ENCODE measurements at regions not wholly inside any gene's neighbourhood (a gene's known extent, or its start where the extent isn't known, plus 50 kb on each side); places are given as distances from the start of the nearest gene placed in this dataset.
"Not testable (repeated sequence)": the region's sequence is repeated elsewhere in the genome, so short reads cannot be mapped to it uniquely, and the experiment has no call there.

DNA sequence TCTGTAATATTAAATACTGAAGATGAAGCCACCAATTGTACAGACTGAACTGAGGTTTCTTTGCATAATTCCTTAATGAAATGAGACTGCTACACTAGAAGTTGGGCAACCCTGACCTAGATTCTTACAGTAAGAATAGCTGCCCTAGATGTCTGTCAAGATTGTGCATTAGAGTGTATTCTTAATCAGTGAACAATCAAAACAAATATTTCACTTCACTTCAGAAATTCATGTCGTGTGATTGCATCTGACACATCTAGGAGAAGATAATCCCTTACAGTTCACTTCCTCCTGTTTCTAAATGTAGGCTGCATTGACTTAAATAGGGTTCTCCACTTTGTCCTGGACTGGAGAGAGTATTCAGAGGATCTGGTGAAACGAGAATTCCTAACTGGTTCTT is 283.1 kb downstream of the HNRNPD start:
- no peak for DNase-seq (ENCODE audit: low read depth in 1 of 2, low spot score in 1 of 2)
- Histone ChIP-seq H3K27ac (no peak overlapping the region), H3K27me3 (no peaks in the 10 kb centered on the region), H3K36me3 (no peaks in the 10 kb centered on the region), H3K4me1 (ENCODE audit: low read depth) (no peaks in the 10 kb centered on the region), H3K4me3 (no peak overlapping the region), H3K9me3 (ENCODE audit: low read depth) (no peaks in the 10 kb centered on the region)
- TF ChIP-seq, protein P1, sequence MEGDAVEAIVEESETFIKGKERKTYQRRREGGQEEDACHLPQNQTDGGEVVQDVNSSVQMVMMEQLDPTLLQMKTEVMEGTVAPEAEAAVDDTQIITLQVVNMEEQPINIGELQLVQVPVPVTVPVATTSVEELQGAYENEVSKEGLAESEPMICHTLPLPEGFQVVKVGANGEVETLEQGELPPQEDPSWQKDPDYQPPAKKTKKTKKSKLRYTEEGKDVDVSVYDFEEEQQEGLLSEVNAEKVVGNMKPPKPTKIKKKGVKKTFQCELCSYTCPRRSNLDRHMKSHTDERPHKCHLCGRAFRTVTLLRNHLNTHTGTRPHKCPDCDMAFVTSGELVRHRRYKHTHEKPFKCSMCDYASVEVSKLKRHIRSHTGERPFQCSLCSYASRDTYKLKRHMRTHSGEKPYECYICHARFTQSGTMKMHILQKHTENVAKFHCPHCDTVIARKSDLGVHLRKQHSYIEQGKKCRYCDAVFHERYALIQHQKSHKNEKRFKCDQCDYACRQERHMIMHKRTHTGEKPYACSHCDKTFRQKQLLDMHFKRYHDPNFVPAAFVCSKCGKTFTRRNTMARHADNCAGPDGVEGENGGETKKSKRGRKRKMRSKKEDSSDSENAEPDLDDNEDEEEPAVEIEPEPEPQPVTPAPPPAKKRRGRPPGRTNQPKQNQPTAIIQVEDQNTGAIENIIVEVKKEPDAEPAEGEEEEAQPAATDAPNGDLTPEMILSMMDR (IDR thresholded peaks at IDR 0.05; ENCODE audit: low read depth, low read length): no peak

DNA sequence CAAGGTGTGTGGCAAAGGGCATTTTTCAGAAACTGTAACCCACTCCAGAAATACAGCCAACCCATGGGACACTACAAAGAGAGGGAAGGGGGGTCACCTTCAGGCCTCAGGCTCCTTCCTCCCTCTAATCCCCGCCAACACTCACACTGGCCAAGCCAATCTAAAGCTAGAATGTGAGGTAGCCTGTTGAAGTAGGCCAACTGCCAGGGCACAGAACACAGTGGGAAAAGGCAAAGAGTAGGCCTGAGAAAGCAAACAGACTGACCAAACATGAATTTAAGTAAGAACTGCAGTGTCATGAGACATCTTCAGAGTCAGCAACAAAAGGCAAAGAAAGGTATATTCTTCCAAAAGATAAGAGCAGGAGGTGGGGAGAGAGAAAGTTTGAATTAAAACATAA is 289.0 kb downstream of the HNRNPD start:
- Histone ChIP-seq H3K4me1 (ENCODE audit: low read depth) (no peaks in the 10 kb centered on the region), H3K27me3 (no peaks in the 10 kb centered on the region), H3K36me3 (no peaks in the 10 kb centered on the region), H3K4me3 (no peak overlapping the region), H3K9me3 (ENCODE audit: low read depth) (no peaks in the 10 kb centered on the region), H3K27ac (no peak overlapping the region)
- DNase-seq (ENCODE audit: low read depth in 1 of 2, low spot score in 1 of 2): no peak
- TF ChIP-seq, protein P1 (IDR thresholded peaks at IDR 0.05; ENCODE audit: low read depth, low read length): no peak

DNA sequence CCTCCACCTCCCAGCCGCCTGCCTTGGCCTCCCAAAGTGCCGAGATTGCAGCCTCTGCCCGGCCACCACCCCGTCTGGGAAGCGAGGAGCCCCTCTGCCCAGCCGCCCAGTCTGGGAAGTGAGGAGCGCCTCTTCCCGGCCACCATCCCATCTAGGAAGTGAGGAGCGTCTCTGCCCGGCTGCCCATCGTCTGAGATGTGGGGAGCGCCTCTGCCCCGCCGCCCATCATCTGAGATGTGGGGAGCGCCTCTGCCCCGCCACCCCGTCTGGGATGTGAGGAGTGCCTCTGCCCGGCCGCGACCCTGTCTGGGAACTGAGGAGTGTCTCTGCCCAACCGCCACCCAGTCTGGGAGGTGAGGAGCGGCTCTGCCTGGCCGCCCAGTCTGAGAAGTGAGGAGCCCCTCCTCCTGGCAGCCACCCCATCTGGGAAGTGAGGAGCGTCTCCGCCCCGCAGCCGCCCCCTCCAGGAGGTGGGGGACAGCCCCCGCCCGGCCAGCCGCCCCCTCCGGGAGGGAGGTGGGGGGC is 296.3 kb downstream of the HNRNPD start:
- H3K4me3 ChIP-seq; DNase-seq (ENCODE audit: low read depth in 1 of 2, low spot score in 1 of 2); H3K4me1 ChIP-seq (ENCODE audit: low read depth); H3K9me3 ChIP-seq (ENCODE audit: low read depth); H3K36me3 ChIP-seq; H3K27ac ChIP-seq; H3K27me3 ChIP-seq: not testable (repeated sequence)

DNA sequence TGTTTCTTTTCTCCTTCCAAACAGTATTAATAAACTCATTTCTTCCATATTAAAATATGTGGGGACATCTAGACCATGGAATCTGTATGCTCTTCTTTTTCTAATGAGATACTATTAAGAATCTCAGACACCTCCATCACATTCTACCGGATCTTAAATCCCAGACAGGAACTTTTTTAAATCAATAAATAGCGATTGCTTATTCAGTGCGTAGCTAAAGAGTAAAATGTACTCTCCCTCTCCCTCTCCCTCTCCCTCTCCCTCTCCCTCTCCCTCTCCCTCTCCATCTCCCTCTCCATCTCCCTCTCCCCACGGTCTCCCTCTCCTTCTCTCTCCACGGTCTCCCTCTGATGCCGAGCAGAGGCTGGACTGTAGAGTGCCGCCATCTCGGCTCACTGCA is 297.0 kb downstream of the HNRNPD start:
- no peak for DNase-seq (ENCODE audit: low read depth in 1 of 2, low spot score in 1 of 2)
- Histone ChIP-seq H3K9me3 (ENCODE audit: low read depth) (no peaks in the 10 kb centered on the region), H3K27ac (no peak overlapping the region), H3K4me3 (no peak overlapping the region), H3K36me3 (no peaks in the 10 kb centered on the region), H3K4me1 (ENCODE audit: low read depth) (no peaks in the 10 kb centered on the region), H3K27me3 (no peaks in the 10 kb centered on the region)
- TF ChIP-seq, protein P1 (IDR thresholded peaks at IDR 0.05; ENCODE audit: low read depth, low read length): no peak

DNA sequence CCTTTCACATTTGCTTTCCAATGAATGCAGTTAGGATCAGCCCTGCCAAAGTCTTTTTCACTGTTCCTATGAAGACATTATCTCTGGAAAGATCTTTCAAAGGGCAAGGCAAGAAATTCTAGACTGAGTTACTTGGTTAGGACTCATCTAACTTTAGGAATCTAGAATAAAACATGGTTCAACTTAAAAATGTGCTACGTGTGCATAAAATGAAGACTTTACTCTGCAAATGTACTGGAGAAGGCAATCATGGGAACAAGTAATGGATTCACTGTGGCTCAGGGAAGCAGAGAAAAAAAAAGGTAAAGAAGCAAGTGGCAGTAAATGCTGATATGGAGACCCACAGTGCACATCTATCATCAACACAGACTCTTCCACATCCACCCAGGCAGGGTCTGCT is 297.4 kb downstream of the HNRNPD start:
- TF ChIP-seq, protein P1 (IDR thresholded peaks at IDR 0.05; ENCODE audit: low read depth, low read length): no peak

DNA sequence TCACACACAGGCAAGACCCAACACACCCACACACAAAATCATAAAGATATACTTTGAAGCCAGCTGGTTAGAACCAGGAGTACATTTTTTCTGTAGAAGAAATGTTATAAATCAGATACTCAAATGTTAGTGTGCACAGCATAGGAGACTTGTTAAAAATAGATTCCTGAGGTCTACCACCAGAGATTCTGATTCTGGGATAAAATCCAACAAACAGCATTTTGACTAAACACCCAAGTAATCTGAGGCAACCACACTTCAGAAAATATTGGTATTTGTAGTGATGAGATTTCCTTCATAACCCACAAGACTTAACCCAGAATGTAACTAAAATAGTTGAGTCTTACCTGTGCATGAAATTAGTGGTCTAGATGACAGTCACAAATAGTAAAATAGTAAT is 301.8 kb downstream of the HNRNPD start:
- TF ChIP-seq, protein P1 (IDR thresholded peaks at IDR 0.05; ENCODE audit: low read depth, low read length): no peak

More for the DNA sequence above, 297.4 kb downstream of the HNRNPD start:
- Histone ChIP-seq H3K9me3 (ENCODE audit: low read depth) (no peaks in the 10 kb centered on the region), H3K4me3 (no peak overlapping the region), H3K27ac (no peak overlapping the region), H3K27me3 (no peaks in the 10 kb centered on the region), H3K36me3 (no peaks in the 10 kb centered on the region), H3K4me1 (ENCODE audit: low read depth) (no peaks in the 10 kb centered on the region)
- DNase-seq (ENCODE audit: low read depth in 1 of 2, low spot score in 1 of 2): no peak

More for the DNA sequence above, 301.8 kb downstream of the HNRNPD start:
- no peaks in the 10 kb centered on the region for H3K9me3 ChIP-seq (ENCODE audit: low read depth)
- H3K27ac ChIP-seq: no peak overlapping the region
- H3K4me1 ChIP-seq (ENCODE audit: low read depth): no peaks in the 10 kb centered on the region
- no peaks in the 10 kb centered on the region for H3K36me3 ChIP-seq
- no peak for DNase-seq (ENCODE audit: low read depth in 1 of 2, low spot score in 1 of 2)
- no peaks in the 10 kb centered on the region for H3K27me3 ChIP-seq
- no peak overlapping the region for H3K4me3 ChIP-seq

All from cardiac muscle cell (in vitro differentiated cells and primary cell).